NCI-H446 (cell line): ENCODE measurements at regions not wholly inside any gene's neighbourhood (a gene's known extent, or its start where the extent isn't known, plus 50 kb on each side); places are given as distances from the start of the nearest gene placed in this dataset.

Experiments used
- DNase-seq, 2 experiments: peaks; one replicate each; lab custom pipeline; 2025; lab: John Stamatoyannopoulos, UW

DNA sequence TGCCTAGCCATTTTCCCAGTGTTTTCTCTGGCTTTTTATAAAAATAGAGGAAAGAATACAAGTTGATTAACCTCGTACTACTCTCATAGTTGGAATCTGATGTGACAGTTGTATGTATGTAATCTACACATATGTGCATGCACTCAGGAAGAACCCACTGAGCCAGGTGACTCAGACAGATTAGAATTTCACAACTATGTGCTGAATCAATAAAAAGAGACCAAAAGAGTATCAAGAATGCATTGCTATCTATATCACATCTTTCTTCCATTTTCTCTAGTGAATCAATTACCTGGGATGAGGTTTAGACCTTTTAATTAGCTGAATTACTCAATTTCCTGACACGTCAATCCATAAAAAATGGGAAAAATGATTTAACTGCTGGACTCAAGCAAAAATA lies 319.3 kb upstream of the ATP10A start:
- no peak for DNase-seq

- no peak for DNase-seq
Observed at GRCh38 chr15:26179906-26180305, 316.8 kb upstream of the ATP10A start.

GRCh38 chr15:26178640-26179220 lies 315.6 kb upstream of the ATP10A start:
- DNase-seq: no peak

- no peak for DNase-seq
Observed at GRCh38 chr15:26177816-26178215, 314.7 kb upstream of the ATP10A start.

DNA sequence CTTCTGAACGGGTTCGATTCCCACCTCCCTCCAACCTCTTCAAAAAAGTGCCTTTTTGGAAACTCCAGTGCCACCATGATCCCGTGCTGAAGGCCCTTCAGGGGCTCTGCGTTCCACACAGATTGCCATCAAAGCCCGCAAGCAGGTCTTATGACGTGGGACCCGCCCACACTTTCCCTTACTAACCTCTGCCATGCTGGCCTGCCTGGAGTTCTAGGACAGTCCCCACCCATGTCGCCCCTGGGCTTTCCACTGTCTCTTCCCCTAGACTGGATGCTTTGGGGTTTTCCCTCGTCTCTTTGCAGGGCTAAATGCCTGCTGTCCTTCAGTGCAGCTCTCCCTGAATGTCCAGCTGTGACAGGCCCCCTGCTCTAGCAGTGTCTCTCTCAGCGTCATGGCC lies 313.7 kb upstream of the ATP10A start:
- DNase-seq: no peak

- no peak for DNase-seq
Observed at GRCh38 chr15:26171266-26171665, 308.1 kb upstream of the ATP10A start.

GRCh38 chr15:26166429-26166828 lies 303.3 kb upstream of the ATP10A start:
- no peak for DNase-seq

DNA sequence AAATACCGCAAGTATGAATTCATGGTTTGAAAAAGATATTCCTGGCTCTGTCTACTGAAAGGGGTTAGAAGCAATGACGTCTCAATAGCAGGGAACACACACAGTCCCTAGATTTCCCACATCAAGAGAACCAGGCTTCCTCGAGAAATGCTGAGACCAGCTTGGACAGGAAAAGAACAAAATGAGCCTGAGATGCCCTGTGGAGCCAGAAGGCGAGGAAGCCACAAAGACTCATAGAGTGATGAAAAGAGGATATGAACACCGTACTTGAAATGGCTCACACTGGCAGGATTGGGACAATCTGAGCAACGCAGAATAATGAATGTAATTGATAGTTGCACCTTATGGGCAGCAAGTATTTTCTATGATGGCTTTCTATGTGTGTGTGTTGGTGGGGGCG lies 302.4 kb upstream of the ATP10A start:
- DNase-seq: no peak

- DNase-seq: no peak
Observed at GRCh38 chr15:26160343-26160742, 297.2 kb upstream of the ATP10A start.

DNA sequence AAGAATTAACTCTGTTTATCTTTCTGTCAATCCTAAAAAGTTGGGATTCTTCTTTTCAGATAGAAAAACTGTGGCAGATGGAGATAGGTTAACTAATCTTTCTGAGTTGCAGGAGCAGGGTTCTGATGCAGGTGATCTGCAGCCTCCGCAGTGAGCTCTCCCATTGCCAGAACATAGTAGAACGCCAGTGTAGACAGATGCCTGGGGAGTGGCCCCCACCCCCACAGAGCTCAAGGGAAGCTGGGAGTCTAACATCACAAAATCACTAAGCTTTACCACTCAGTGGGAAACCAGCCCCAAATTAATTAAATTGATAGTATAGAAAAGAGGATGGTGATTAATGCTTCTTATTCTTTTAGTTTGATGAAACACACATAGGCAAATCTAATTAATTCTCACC lies 295.0 kb upstream of the ATP10A start:
- no peak for DNase-seq

DNA sequence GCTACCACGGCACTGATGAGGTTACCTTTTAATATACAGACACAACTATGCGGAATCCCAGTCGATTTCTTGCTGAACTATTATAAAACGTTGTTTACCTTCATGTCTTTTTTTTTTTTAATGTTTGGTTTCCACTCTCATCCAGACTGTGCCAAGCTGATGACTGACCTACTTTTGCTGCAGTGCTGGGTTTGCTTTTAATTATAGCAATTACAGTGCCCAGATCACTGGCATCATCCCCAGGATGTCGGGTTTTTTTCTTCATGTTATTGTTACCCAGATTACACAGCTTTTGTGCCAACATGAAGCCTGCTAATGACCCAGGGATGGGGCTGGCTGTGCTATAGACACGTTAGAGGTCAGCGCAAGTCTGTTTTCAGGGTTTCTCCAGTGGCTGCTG lies 294.0 kb upstream of the ATP10A start:
- no peak for DNase-seq

- no peak for DNase-seq
Observed at GRCh38 chr15:26156051-26156450, 292.9 kb upstream of the ATP10A start.

DNA sequence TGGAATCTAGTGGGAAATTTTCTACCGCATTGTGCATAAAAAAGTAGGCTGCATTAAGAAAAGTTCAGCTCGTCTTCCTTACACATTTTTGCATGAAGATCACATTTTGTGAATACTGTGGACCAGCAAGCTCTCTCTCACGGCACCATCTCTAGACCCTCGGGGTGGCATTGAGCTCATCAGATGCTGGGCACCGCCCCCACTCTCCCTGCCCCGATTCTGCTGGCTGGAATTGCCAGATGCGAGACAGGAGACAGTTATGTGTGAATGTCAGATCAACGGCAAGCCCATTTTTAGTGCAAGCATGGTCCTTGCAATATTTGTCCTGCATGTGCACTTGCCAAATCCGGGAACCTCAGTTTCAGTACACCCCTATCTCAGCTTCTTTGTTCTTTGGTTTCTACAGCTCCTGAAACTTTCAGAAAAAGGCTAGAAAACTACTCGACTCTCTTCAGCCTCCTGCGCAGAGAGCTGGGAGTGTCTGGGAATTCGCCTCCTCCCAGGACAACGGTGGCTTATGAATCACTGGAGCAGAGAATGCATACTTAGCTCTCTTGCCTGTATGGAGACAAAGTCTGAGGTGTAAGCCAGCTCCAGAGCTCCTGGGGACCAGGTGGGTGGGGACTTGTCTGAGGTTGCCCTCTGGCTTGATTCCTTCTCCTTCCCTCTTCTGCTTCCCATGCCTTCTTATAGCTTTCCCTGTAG lies 285.2 kb upstream of the ATP10A start:
- no peak for DNase-seq

GRCh38 chr15:26146202-26146601 lies 283.1 kb upstream of the ATP10A start:
- DNase-seq: no peak

GRCh38 chr15:26145796-26146195 lies 282.7 kb upstream of the ATP10A start:
- DNase-seq: no peak

GRCh38 chr15:26144836-26145235 lies 281.7 kb upstream of the ATP10A start:
- no peak for DNase-seq

DNA sequence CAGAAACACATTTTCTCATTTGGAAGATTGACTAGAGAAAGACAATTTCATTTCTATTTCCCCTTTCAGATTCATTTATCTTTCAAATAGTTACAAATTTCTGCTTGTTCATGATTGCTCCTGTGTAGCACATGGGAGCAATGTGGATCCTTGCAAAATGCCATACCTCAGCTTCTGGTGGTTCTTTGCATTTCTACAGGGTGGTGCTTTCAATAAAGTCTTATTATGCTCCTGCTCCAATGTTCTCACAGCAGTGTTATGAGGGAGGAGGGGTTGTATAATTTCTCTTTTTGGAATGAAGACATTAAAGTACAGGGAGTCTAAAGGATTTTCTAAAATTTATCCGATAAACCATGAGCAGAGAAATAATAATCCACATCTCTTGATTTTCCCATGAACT lies 280.1 kb upstream of the ATP10A start:
- no peak for DNase-seq

DNA sequence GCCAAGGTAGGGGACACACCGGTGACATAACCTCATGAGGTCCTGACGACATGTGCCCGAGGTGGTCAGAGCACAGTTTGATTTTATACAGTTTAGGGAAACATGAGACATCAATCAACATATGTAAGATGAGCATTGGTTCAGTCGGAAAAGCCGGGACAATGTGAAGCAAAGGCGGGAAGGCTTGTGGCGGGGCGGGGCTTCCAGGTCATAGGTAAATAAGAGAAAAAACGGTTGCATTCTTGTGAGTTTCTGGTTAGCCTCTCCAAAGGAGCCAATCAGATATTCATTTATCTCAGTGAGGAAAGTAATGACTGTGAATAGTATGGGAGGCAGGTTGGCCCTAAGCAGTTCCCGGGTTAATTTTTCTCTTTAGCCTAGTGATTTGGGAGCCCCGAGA lies 271.7 kb upstream of the ATP10A start:
- DNase-seq: no peak

DNA sequence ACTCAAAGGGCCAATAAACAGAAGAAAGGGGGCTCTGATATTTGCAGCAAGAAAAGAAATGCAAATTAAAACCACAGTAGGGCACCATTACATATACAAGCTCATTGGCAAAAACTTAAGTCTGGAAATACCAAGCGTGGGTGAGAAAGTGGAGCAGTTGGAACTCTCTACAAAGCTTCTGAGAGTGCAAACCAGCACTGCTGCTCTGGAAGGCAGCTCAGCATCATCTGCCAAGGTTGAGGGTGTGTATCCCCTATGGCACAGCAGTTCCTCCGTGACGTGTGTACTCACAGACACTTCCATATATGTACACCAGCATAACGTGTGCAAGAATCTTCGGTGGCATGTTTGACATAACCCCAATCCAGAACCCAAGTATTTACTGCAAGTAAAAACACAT lies 271.0 kb upstream of the ATP10A start:
- DNase-seq: no peak

GRCh38 chr15:26132811-26133210 lies 269.7 kb upstream of the ATP10A start:
- DNase-seq: no peak

GRCh38 chr15:26129852-26130251 lies 266.7 kb upstream of the ATP10A start:
- DNase-seq: no peak

GRCh38 chr15:26128611-26129140 lies 265.5 kb upstream of the ATP10A start:
- no peak for DNase-seq

- no peak for DNase-seq
Observed at GRCh38 chr15:26126819-26127387, 263.8 kb upstream of the ATP10A start.

- DNase-seq: no peak
Observed at GRCh38 chr15:26126070-26126469, 262.9 kb upstream of the ATP10A start.
